ENCODE measurements at regions not wholly inside any gene's neighbourhood (a gene's known extent, or its start where the extent isn't known, plus 50 kb on each side); places are given as distances from the start of the nearest gene placed in this dataset.

DNA sequence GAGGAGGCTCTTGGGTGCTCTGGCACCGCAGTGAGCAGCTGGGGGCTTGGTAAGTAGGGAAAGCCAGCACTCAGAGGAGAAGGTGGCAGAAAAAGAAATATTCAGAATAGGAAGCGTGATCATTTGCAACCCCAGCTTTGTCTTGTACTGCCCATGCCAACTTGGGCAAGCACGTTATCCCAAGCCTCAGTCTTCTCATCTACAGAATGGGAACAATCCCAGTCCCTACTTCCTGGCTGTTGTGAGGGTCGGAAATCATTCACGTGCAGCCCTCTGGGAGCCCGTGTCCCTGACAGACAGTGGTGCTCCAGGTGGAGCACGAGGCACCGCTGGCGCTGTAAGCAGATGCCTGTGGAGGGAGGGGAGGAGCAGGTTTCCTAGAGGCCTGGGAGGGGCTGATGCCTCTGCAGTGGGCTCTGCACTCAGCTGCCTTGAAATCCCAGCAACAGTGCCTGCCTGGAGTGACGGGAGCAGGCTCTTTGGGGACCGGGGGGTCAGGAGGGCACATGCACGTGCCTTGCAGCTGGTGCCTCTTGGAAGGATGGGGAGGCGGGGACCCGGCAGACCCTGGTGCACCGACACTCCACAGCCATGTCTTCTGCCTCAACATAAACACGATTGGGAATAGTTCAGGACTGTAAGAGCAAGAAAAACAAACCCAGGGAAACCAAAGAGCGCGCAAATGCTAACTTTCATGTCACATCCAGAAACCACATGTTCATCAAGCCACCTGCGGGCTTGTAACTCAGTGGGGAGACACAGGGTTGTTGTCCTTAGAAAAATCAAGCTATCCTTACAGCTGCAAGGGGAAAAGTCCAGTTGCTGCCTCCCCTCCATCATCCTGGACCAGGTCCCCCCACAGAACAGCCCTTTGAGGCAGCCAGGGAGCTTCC, 86.5 kb upstream of the DIO3 start:
- Histone ChIP-seq H3K4me2 (ENCODE audit: low read length) (no peak overlapping the region), H3K4me3 (ENCODE audit: low read length) (no peak overlapping the region), H3K27ac (ENCODE audit: low read length) (no peak overlapping the region), H3K9me2 (ENCODE audit: insufficient read depth, low read length) (no peaks in the 10 kb centered on the region), H3F3A (ENCODE audit: insufficient read depth, low read length, poor library complexity, severe bottlenecking) (no peaks in the 10 kb centered on the region), H3K9me3 (ENCODE audit: low read length) (no peaks in the 10 kb centered on the region), H3K9ac (ENCODE audit: low read length) (no peak overlapping the region), H4K20me1 (ENCODE audit: insufficient read depth) (no peaks in the 10 kb centered on the region), H2AFZ (ENCODE audit: low read depth, low read length) (no peak overlapping the region), H3K79me2 (replicated peaks; ENCODE audit: insufficient read depth, low read length) (no peaks in the 10 kb centered on the region), H3K27me3 (ENCODE audit: insufficient read depth, low read depth, low read length) (no peaks in the 10 kb centered on the region), H3K36me3 (ENCODE audit: insufficient read depth, low read length) (no peaks in the 10 kb centered on the region)
- TF ChIP-seq EP300 (conservative IDR thresholded peaks at IDR 0.05; ENCODE audit: poor library complexity, severe bottlenecking): no peak
- TF ChIP-seq SMC3 (conservative IDR thresholded peaks at IDR 0.05; ENCODE audit: poor library complexity): no peak
- TF ChIP-seq POLR2AphosphoS5 (IDR thresholded peaks at IDR 0.05): no peak
- TF ChIP-seq CTCF (IDR thresholded peaks at IDR 0.05; ENCODE audit: poor library complexity, severe bottlenecking): no peak
- no peak for TF ChIP-seq REST (IDR thresholded peaks at IDR 0.05; ENCODE audit: borderline replicate concordance)
- TF ChIP-seq RAD21 (conservative IDR thresholded peaks at IDR 0.05): no peak
- no peak for TF ChIP-seq EZH2 (IDR thresholded peaks at IDR 0.05; ENCODE audit: borderline replicate concordance, insufficient read depth, low read length, poor library complexity, severe bottlenecking)
- TF ChIP-seq MXI1 (conservative IDR thresholded peaks at IDR 0.05; ENCODE audit: poor library complexity, severe bottlenecking): no peak
- no peak for TF ChIP-seq TAF1 (IDR thresholded peaks at IDR 0.05; ENCODE audit: low read depth)

GRCh38 chr14:101475456-101476257, 85.6 kb upstream of the DIO3 start:
- Histone ChIP-seq H3K9ac (ENCODE audit: low read length) (no peak overlapping the region), H2AFZ (ENCODE audit: low read depth, low read length) (no peak overlapping the region), H3K9me2 (ENCODE audit: insufficient read depth, low read length) (no peaks in the 10 kb centered on the region), H3K27ac (ENCODE audit: low read length) (no peak overlapping the region), H3K4me2 (ENCODE audit: low read length) (no peak overlapping the region), H3K4me3 (ENCODE audit: low read length) (no peak overlapping the region), H3K27me3 (ENCODE audit: insufficient read depth, low read depth, low read length) (no peaks in the 10 kb centered on the region), H3K36me3 (ENCODE audit: insufficient read depth, low read length) (no peaks in the 10 kb centered on the region), H3F3A (ENCODE audit: insufficient read depth, low read length, poor library complexity, severe bottlenecking) (no peaks in the 10 kb centered on the region), H4K20me1 (ENCODE audit: insufficient read depth) (no peaks in the 10 kb centered on the region), H3K79me2 (replicated peaks; ENCODE audit: insufficient read depth, low read length) (no peaks in the 10 kb centered on the region), H3K9me3 (ENCODE audit: low read length) (no peaks in the 10 kb centered on the region)
- TF ChIP-seq TAF1 (IDR thresholded peaks at IDR 0.05; ENCODE audit: low read depth) (no peak), EP300 (conservative IDR thresholded peaks at IDR 0.05; ENCODE audit: poor library complexity, severe bottlenecking) (no peak), CTCF (IDR thresholded peaks at IDR 0.05; ENCODE audit: poor library complexity, severe bottlenecking) (no peak), SMC3 (conservative IDR thresholded peaks at IDR 0.05; ENCODE audit: poor library complexity) (no peak), POLR2AphosphoS5 (IDR thresholded peaks at IDR 0.05) (no peak), RAD21 (conservative IDR thresholded peaks at IDR 0.05) (no peak), MXI1 (conservative IDR thresholded peaks at IDR 0.05; ENCODE audit: poor library complexity, severe bottlenecking) (no peak), REST (IDR thresholded peaks at IDR 0.05; ENCODE audit: borderline replicate concordance) (no peak), EZH2 (IDR thresholded peaks at IDR 0.05; ENCODE audit: borderline replicate concordance, insufficient read depth, low read length, poor library complexity, severe bottlenecking) (no peak)

All from neural cell (in vitro differentiated cells).